ENCODE measurements at regions not wholly inside any gene's neighbourhood (a gene's known extent, or its start where the extent isn't known, plus 50 kb on each side); places are given as distances from the start of the nearest gene placed in this dataset.
A peak's percentile ranks its signal among the peaks of the same experiment; 100 is the strongest.

GRCh38 chr2:180255981-180256380 lies 248.9 kb upstream of the CWC22 start:
- no peaks in the 10 kb centered on the region for H3K27me3 ChIP-seq (ENCODE audit: control insufficient read depth, insufficient read depth, low read length)
- H3K27ac ChIP-seq = no peak overlapping the region
- H3K79me2 ChIP-seq = no peaks in the 10 kb centered on the region
- H3K36me3 ChIP-seq (ENCODE audit: control insufficient read depth, insufficient read depth, low read length) = no peaks in the 10 kb centered on the region
- H3K4me1 ChIP-seq = peaks cover 10% of the 10 kb centered on the region
- H3K9ac ChIP-seq = no peak overlapping the region
- TF ChIP-seq CTCF (IDR thresholded peaks at IDR 0.05) = no peak
- H3K9me3 ChIP-seq (ENCODE audit: control insufficient read depth, low read length) = no peaks in the 10 kb centered on the region
- no peak overlapping the region for H2AFZ ChIP-seq
- no peak overlapping the region for H3K4me3 ChIP-seq (ENCODE audit: low read depth, low read length)
- H3K4me2 ChIP-seq (ENCODE audit: low read length) = no peak overlapping the region

GRCh38 chr2:180254872-180255271 lies 247.8 kb upstream of the CWC22 start:
- Histone ChIP-seq H3K9me3 (ENCODE audit: control insufficient read depth, low read length) (no peaks in the 10 kb centered on the region), H3K79me2 (no peaks in the 10 kb centered on the region), H3K27me3 (ENCODE audit: control insufficient read depth, insufficient read depth, low read length) (no peaks in the 10 kb centered on the region), H3K4me1 (peaks cover 10% of the 10 kb centered on the region), H3K27ac (no peak overlapping the region), H3K4me3 (ENCODE audit: low read depth, low read length) (no peak overlapping the region), H3K4me2 (ENCODE audit: low read length) (no peak overlapping the region), H2AFZ (peak overlapping the region; percentile 25), H3K36me3 (ENCODE audit: control insufficient read depth, insufficient read depth, low read length) (no peaks in the 10 kb centered on the region), H3K9ac (no peak overlapping the region)
- no peak for TF ChIP-seq CTCF (IDR thresholded peaks at IDR 0.05)

- no peak overlapping the region for H3K27ac ChIP-seq
- H3K36me3 ChIP-seq (ENCODE audit: control insufficient read depth, insufficient read depth, low read length) = no peaks in the 10 kb centered on the region
- no peaks in the 10 kb centered on the region for H3K27me3 ChIP-seq (ENCODE audit: control insufficient read depth, insufficient read depth, low read length)
- H3K4me3 ChIP-seq (ENCODE audit: low read depth, low read length) = no peak overlapping the region
- no peaks in the 10 kb centered on the region for H3K79me2 ChIP-seq
- no peak overlapping the region for H2AFZ ChIP-seq
- no peak for TF ChIP-seq CTCF (IDR thresholded peaks at IDR 0.05)
- H3K9ac ChIP-seq = no peak overlapping the region
- H3K4me1 ChIP-seq = peaks cover 10% of the 10 kb centered on the region
- H3K9me3 ChIP-seq (ENCODE audit: control insufficient read depth, low read length) = no peaks in the 10 kb centered on the region
- H3K4me2 ChIP-seq (ENCODE audit: low read length) = no peak overlapping the region
Observed at GRCh38 chr2:180247658-180248057, 240.6 kb upstream of the CWC22 start.

- Histone ChIP-seq H3K36me3 (ENCODE audit: control insufficient read depth, insufficient read depth, low read length) (no peaks in the 10 kb centered on the region), H3K79me2 (no peaks in the 10 kb centered on the region), H3K4me1 (peaks cover 10% of the 10 kb centered on the region), H3K9ac (no peak overlapping the region), H3K27me3 (ENCODE audit: control insufficient read depth, insufficient read depth, low read length) (no peaks in the 10 kb centered on the region), H3K27ac (peak overlapping the region; percentile 0), H3K4me2 (ENCODE audit: low read length) (no peak overlapping the region), H2AFZ (peak overlapping the region; percentile 66), H3K9me3 (ENCODE audit: control insufficient read depth, low read length) (no peaks in the 10 kb centered on the region), H3K4me3 (ENCODE audit: low read depth, low read length) (no peak overlapping the region)
- no peak for TF ChIP-seq CTCF (IDR thresholded peaks at IDR 0.05)
Observed at GRCh38 chr2:180246268-180246667, 239.2 kb upstream of the CWC22 start.

GRCh38 chr2:180240774-180241173 lies 233.7 kb upstream of the CWC22 start:
- TF ChIP-seq CTCF (IDR thresholded peaks at IDR 0.05) = peak; percentile 16
- peak overlapping the region; percentile 58 for H2AFZ ChIP-seq
- no peak overlapping the region for H3K4me3 ChIP-seq (ENCODE audit: low read depth, low read length)

More at GRCh38 chr2:180240774-180241173, 233.7 kb upstream of the CWC22 start:
- Histone ChIP-seq H3K27ac (no peak overlapping the region), H3K4me1 (peaks cover 7% of the 10 kb centered on the region), H3K79me2 (no peaks in the 10 kb centered on the region), H3K36me3 (ENCODE audit: control insufficient read depth, insufficient read depth, low read length) (no peaks in the 10 kb centered on the region), H3K4me2 (ENCODE audit: low read length) (no peak overlapping the region), H3K27me3 (ENCODE audit: control insufficient read depth, insufficient read depth, low read length) (no peaks in the 10 kb centered on the region), H3K9me3 (ENCODE audit: control insufficient read depth, low read length) (no peaks in the 10 kb centered on the region), H3K9ac (no peak overlapping the region)

Measured in parathyroid adenoma (tissue), 2 donors.